ENCODE measurements at regions not wholly inside any gene's neighbourhood (a gene's known extent, or its start where the extent isn't known, plus 50 kb on each side); places are given as distances from the start of the nearest gene placed in this dataset.

- H3K36me3 ChIP-seq: no peaks in the 10 kb centered on the region
- no peak for ATAC-seq
- H3K27me3 ChIP-seq: peaks cover 0 to 3% (median 0%) of the 10 kb centered on the region in 9 donors
- 80 to 87% (median 83%) methylated on average over 5 of the region's 5 CpGs for WGBS, 4 donors
- H3K9me3 ChIP-seq: no peaks in the 10 kb centered on the region
- intact Hi-C loops (cut with DNase I): no loop called here
- H3K27ac ChIP-seq: no peak overlapping the region
- no peak for DNase-seq
- no peak overlapping the region for H3K4me3 ChIP-seq
- peaks cover 0 to under 1% (median 0%) of the 10 kb centered on the region in 12 donors for H3K4me1 ChIP-seq
- TF ChIP-seq CTCF (IDR thresholded peaks at IDR 0.05): no peak
These were observed 90.1 kb upstream of the L3MBTL4 start for GRCh38 chr18:6504605-6505497.

- DNase-seq: no peak
- H3K27me3 ChIP-seq: peaks cover 0 to 9% (median 0%) of the 10 kb centered on the region in 9 donors
- no peak for ATAC-seq
- TF ChIP-seq CTCF (IDR thresholded peaks at IDR 0.05) (no peak), POLR2A (IDR thresholded peaks at IDR 0.05) (no peak)
- 77 to 84% (median 78%) methylated on average over 2 of the region's 2 CpGs for WGBS, 4 donors
- peaks cover 0 to 4% (median 0%) of the 10 kb centered on the region in 12 donors for H3K4me1 ChIP-seq
- no peak overlapping the region for H3K4me3 ChIP-seq
- intact Hi-C loops (cut with DNase I): no loop called here
- no peaks in the 10 kb centered on the region for H3K36me3 ChIP-seq
- no peak overlapping the region for H3K27ac ChIP-seq
- no peaks in the 10 kb centered on the region for H3K9me3 ChIP-seq
These were observed 90.8 kb upstream of the L3MBTL4 start for GRCh38 chr18:6505498-6505875.

- Histone ChIP-seq H3K9me3 (peaks cover 0 to 4% (median 0%) of the 10 kb centered on the region in 12 donors), H3K4me1 (peaks cover 0 to 4% (median 0%) of the 10 kb centered on the region in 12 donors), H3K27ac (no peak overlapping the region), H3K36me3 (no peaks in the 10 kb centered on the region), H3K27me3 (peaks cover 0 to 15% (median 0%) of the 10 kb centered on the region in 9 donors), H3K4me3 (no peak overlapping the region)
- no peak for TF ChIP-seq POLR2A (IDR thresholded peaks at IDR 0.05)
- no peak for TF ChIP-seq CTCF (IDR thresholded peaks at IDR 0.05)
- DNase-seq (no peak), ATAC-seq (no peak)
- intact Hi-C loops (cut with DNase I): no loop called here
- WGBS, 4 donors: 41 to 65% (median 55%) methylated on average over 7 of the region's 7 CpGs
These were observed 94.7 kb upstream of the L3MBTL4 start for GRCh38 chr18:6509417-6509816.

GRCh38 chr18:6509832-6510231 lies 95.1 kb upstream of the L3MBTL4 start:
- no peak for ATAC-seq
- Histone ChIP-seq H3K27me3 (peaks cover 0 to 15% (median 0%) of the 10 kb centered on the region in 9 donors), H3K36me3 (no peaks in the 10 kb centered on the region), H3K4me3 (no peak overlapping the region), H3K4me1 (peaks cover 0 to 4% (median 0%) of the 10 kb centered on the region in 12 donors), H3K27ac (no peak overlapping the region), H3K9me3 (peaks cover 0 to 6% (median under 1%) of the 10 kb centered on the region in 12 donors)
- intact Hi-C loops (cut with DNase I): no loop called here
- no peak for DNase-seq
- 26 to 31% (median 28%) methylated on average over 2 of the region's 2 CpGs for WGBS, 4 donors
- TF ChIP-seq POLR2A (IDR thresholded peaks at IDR 0.05): no peak
- no peak for TF ChIP-seq CTCF (IDR thresholded peaks at IDR 0.05)
